Activated T-helper 9 cell treated with anti-CD3 and anti-CD28 coated beads, Interleukin-2, amount 50 U/mL, for 16 hours (primary cell): ENCODE measurements at regions not wholly inside any gene's neighbourhood (a gene's known extent, or its start where the extent isn't known, plus 50 kb on each side); places are given as distances from the start of the nearest gene placed in this dataset.
"Not testable (repeated sequence)": the region's sequence is repeated elsewhere in the genome, so short reads cannot be mapped to it uniquely, and the experiment has no call there.

ENCODE experiments used
- DNase-seq: peaks from one replicate; pipeline ENCODE4 v3.0.0-alpha.2; 2020; ENCODE audit warnings: low read depth

- DNase-seq = not testable (repeated sequence)
These were observed 91.2 kb downstream of the GADD45G start for GRCh38 chr9:89695979-89696378.

GRCh38 chr9:89696780-89697179 is 92.0 kb downstream of the GADD45G start:
- DNase-seq = no peak

- DNase-seq = no peak
These were observed 92.7 kb downstream of the GADD45G start for GRCh38 chr9:89697553-89697952.

GRCh38 chr9:89698411-89699005 is 93.7 kb downstream of the GADD45G start:
- DNase-seq = no peak

GRCh38 chr9:89699646-89700045 is 94.8 kb downstream of the GADD45G start:
- no peak for DNase-seq

GRCh38 chr9:89701221-89701798 is 96.5 kb downstream of the GADD45G start:
- DNase-seq = peak; percentile 52

GRCh38 chr9:89702401-89702800 is 97.6 kb downstream of the GADD45G start:
- DNase-seq = no peak

- DNase-seq = no peak
These were observed 100.8 kb downstream of the GADD45G start for GRCh38 chr9:89705651-89706050.

GRCh38 chr9:89706086-89706485 is 101.3 kb downstream of the GADD45G start:
- no peak for DNase-seq

- DNase-seq = no peak
These were observed 101.9 kb downstream of the GADD45G start for GRCh38 chr9:89706731-89707191.

GRCh38 chr9:89710697-89711096 is 105.9 kb downstream of the GADD45G start:
- DNase-seq = no peak

GRCh38 chr9:89711866-89712265 is 107.1 kb downstream of the GADD45G start:
- DNase-seq = no peak

- DNase-seq = no peak
These were observed 107.5 kb downstream of the GADD45G start for GRCh38 chr9:89712283-89712682.

- no peak for DNase-seq
These were observed 109.5 kb downstream of the GADD45G start for GRCh38 chr9:89714321-89714720.

- no peak for DNase-seq
These were observed 110.6 kb downstream of the GADD45G start for GRCh38 chr9:89715318-89715858.

GRCh38 chr9:89715881-89716280 is 111.1 kb downstream of the GADD45G start:
- DNase-seq = no peak

- no peak for DNase-seq
These were observed 111.7 kb downstream of the GADD45G start for GRCh38 chr9:89716559-89716958.

- no peak for DNase-seq
These were observed 113.4 kb downstream of the GADD45G start for GRCh38 chr9:89718176-89718575.

GRCh38 chr9:89718651-89719050 is 113.8 kb downstream of the GADD45G start:
- no peak for DNase-seq

- DNase-seq = no peak
These were observed 114.4 kb downstream of the GADD45G start for GRCh38 chr9:89719202-89719601.

- DNase-seq = no peak
These were observed 115.9 kb downstream of the GADD45G start for GRCh38 chr9:89720696-89721175.

- no peak for DNase-seq
These were observed 116.4 kb downstream of the GADD45G start for GRCh38 chr9:89721176-89721700.

- no peak for DNase-seq
These were observed 117.2 kb downstream of the GADD45G start for GRCh38 chr9:89721971-89722530.
